ENCODE measurements at regions not wholly inside any gene's neighbourhood (a gene's known extent, or its start where the extent isn't known, plus 50 kb on each side); places are given as distances from the start of the nearest gene placed in this dataset.
A peak's percentile ranks its signal among the peaks of the same experiment; 100 is the strongest.

- TF ChIP-seq ZNF462 (CRISPR knock-in tag; IDR thresholded peaks at IDR 0.05): no peak
- TF ChIP-seq ZNF114 (CRISPR knock-in tag; IDR thresholded peaks at IDR 0.05): no peak
- TF ChIP-seq ZNF331 (CRISPR knock-in tag; IDR thresholded peaks at IDR 0.05; ENCODE audit: low read depth): no peak
- TF ChIP-seq, protein P1, sequence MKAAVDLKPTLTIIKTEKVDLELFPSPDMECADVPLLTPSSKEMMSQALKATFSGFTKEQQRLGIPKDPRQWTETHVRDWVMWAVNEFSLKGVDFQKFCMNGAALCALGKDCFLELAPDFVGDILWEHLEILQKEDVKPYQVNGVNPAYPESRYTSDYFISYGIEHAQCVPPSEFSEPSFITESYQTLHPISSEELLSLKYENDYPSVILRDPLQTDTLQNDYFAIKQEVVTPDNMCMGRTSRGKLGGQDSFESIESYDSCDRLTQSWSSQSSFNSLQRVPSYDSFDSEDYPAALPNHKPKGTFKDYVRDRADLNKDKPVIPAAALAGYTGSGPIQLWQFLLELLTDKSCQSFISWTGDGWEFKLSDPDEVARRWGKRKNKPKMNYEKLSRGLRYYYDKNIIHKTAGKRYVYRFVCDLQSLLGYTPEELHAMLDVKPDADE (IDR thresholded peaks at IDR 0.05): no peak
- no peak for TF ChIP-seq JUNB (IDR thresholded peaks at IDR 0.05; ENCODE audit: unreplicated experiment)
- TF ChIP-seq POLR2AphosphoS5 (IDR thresholded peaks at IDR 0.05; ENCODE audit: low read depth): no peak
Observed at GRCh38 chr12:25412735-25413134, 140.3 kb downstream of the LMNTD1 start (continued).

GRCh38 chr12:25404955-25405354, 148.1 kb downstream of the LMNTD1 start:
- Mint-ChIP-seq H3K9me3 (peaks cover 15% of the 10 kb centered on the region), H3K36me3 (ENCODE audit: low read depth) (peaks cover 4% of the 10 kb centered on the region; the same call in 2 of the 3 replicates), H3K4me3 (no peak overlapping the region), H3K27me3 (ENCODE audit: insufficient read depth, low read depth, poor library complexity) (no peaks in the 10 kb centered on the region), H3K27ac (no peak overlapping the region), H3K4me1 (no peaks in the 10 kb centered on the region)
- Histone ChIP-seq H3K4me3 (no peak overlapping the region), H3K27me3 (ENCODE audit: insufficient read depth) (no peaks in the 10 kb centered on the region), H3K4me1 (ENCODE audit: insufficient read depth) (no peaks in the 10 kb centered on the region), H2AFZ (peak overlapping the region; percentile 30; the same call in 1 of the 2 replicates), H3F3A (replicated peaks; ENCODE audit: low read depth) (no peaks in the 10 kb centered on the region), H4K20me1 (replicated peaks; ENCODE audit: insufficient read depth) (no peaks in the 10 kb centered on the region), H3K4me2 (no peak overlapping the region), H3K36me3 (ENCODE audit: insufficient read depth) (no peaks in the 10 kb centered on the region), H3K9me2 (ENCODE audit: insufficient read depth) (no peaks in the 10 kb centered on the region), H3K27ac (ENCODE audit: low read depth) (no peak overlapping the region), H3K79me2 (replicated peaks; ENCODE audit: insufficient read depth) (no peaks in the 10 kb centered on the region)
- DNase-seq (ENCODE audit: low spot score) (peak; percentile 16), ATAC-seq (no peak)
- TF ChIP-seq JUNB (IDR thresholded peaks at IDR 0.05; ENCODE audit: unreplicated experiment): no peak
- TF ChIP-seq, protein P2, sequence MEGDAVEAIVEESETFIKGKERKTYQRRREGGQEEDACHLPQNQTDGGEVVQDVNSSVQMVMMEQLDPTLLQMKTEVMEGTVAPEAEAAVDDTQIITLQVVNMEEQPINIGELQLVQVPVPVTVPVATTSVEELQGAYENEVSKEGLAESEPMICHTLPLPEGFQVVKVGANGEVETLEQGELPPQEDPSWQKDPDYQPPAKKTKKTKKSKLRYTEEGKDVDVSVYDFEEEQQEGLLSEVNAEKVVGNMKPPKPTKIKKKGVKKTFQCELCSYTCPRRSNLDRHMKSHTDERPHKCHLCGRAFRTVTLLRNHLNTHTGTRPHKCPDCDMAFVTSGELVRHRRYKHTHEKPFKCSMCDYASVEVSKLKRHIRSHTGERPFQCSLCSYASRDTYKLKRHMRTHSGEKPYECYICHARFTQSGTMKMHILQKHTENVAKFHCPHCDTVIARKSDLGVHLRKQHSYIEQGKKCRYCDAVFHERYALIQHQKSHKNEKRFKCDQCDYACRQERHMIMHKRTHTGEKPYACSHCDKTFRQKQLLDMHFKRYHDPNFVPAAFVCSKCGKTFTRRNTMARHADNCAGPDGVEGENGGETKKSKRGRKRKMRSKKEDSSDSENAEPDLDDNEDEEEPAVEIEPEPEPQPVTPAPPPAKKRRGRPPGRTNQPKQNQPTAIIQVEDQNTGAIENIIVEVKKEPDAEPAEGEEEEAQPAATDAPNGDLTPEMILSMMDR (conservative IDR thresholded peaks at IDR 0.05; ENCODE audit: low read depth in 2 of 2): no peak

Data from GM23338 (cell line).